Bronchial epithelial cell (primary cell): ENCODE measurements at regions not wholly inside any gene's neighbourhood (a gene's known extent, or its start where the extent isn't known, plus 50 kb on each side); places are given as distances from the start of the nearest gene placed in this dataset.

Experiments used
- DNase-seq: peaks from one replicate; pipeline ENCODE4 v3.0.0-alpha.2; 2010; ENCODE audit warnings: low read depth
- FAIRE-seq: peaks from 2 replicates; lab custom pipeline; 2011; peaks lifted over from hg19 to GRCh38; lab: Jason Lieb, UNC
- H3K27me3 ChIP-seq: 2 replicates; pipeline ENCODE4 v1.5.1; 2011; ENCODE audit warnings: low read length; ENCODE audit not compliant: control insufficient read depth, insufficient read depth
- H3K36me3 ChIP-seq: 2 replicates; pipeline ENCODE4 v1.5.1; 2011; ENCODE audit warnings: low read length; ENCODE audit not compliant: control insufficient read depth, insufficient read depth
- H3K4me3 ChIP-seq: 2 replicates; pipeline ENCODE4 v1.5.1; 2011; ENCODE audit warnings: mild to moderate bottlenecking, low read depth, low read length, control low read depth
- TF ChIP-seq, protein P1 (sequence below): IDR thresholded peaks from 2 replicates; pipeline ENCODE4 v1.5.1; 2011; ENCODE audit warnings: mild to moderate bottlenecking, moderate library complexity, low read length, control low read depth, inconsistent platforms; ENCODE audit not compliant: insufficient read depth, severe bottlenecking

DNA sequence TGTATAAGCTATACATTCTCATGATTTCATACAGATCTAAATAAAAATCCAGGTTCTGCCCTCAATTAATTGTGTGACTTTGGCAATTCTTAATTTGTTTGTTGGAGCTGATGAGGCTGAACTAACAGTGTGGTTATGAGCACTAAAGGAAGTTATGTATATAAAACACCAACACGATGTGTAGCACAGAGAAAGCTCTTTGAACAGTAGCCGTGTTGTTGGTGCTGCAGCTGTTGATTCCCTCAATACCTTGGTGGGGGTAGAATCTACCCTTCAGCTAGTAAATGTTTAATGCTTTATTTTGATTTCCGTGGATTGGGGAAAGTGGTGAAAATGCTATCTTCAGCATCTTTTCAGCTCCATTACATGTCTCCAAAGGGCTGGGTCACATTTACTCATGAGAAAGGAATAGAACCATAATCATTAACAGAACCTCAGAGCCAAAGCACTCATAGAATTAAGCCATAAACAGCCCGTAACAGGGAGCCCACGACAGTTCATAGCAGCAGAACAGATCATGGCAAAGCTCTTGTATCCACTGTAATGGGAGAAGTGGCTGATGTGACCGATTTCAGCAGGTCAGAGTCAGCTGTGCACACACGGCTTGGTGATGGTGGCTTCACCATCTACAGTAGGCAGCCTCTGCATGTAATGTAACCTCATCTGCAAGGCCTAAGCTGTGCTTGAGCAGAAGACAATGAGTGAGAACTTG lies 332.7 kb downstream of the DIRAS2 start:
- DNase-seq (no peak), FAIRE-seq (no peak)
- TF ChIP-seq, protein P1, sequence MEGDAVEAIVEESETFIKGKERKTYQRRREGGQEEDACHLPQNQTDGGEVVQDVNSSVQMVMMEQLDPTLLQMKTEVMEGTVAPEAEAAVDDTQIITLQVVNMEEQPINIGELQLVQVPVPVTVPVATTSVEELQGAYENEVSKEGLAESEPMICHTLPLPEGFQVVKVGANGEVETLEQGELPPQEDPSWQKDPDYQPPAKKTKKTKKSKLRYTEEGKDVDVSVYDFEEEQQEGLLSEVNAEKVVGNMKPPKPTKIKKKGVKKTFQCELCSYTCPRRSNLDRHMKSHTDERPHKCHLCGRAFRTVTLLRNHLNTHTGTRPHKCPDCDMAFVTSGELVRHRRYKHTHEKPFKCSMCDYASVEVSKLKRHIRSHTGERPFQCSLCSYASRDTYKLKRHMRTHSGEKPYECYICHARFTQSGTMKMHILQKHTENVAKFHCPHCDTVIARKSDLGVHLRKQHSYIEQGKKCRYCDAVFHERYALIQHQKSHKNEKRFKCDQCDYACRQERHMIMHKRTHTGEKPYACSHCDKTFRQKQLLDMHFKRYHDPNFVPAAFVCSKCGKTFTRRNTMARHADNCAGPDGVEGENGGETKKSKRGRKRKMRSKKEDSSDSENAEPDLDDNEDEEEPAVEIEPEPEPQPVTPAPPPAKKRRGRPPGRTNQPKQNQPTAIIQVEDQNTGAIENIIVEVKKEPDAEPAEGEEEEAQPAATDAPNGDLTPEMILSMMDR: no peak
- H3K27me3 ChIP-seq: no peaks in the 10 kb centered on the region
- H3K36me3 ChIP-seq: no peaks in the 10 kb centered on the region
- H3K4me3 ChIP-seq: no peak overlapping the region

DNA sequence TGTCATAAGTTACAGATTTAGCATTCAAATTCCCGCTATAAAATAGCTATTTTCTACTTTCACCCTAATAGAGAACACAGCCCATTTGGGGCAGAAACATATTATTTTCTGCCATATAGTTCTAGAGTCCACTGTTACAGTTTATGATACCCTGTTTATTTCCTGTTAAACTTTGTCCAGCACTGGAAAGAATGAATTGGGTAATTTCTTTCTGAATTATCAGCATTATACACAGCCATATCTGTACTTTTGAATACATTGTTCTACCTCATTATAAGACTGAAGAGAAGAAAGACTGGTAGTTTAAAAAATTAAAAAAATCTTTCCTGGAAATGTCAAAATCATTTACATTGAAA lies 332.1 kb downstream of the DIRAS2 start:
- FAIRE-seq (no peak), DNase-seq (no peak)
- TF ChIP-seq, protein P1: no peak
- H3K4me3 ChIP-seq: no peak overlapping the region
- no peaks in the 10 kb centered on the region for H3K36me3 ChIP-seq
- no peaks in the 10 kb centered on the region for H3K27me3 ChIP-seq

DNA sequence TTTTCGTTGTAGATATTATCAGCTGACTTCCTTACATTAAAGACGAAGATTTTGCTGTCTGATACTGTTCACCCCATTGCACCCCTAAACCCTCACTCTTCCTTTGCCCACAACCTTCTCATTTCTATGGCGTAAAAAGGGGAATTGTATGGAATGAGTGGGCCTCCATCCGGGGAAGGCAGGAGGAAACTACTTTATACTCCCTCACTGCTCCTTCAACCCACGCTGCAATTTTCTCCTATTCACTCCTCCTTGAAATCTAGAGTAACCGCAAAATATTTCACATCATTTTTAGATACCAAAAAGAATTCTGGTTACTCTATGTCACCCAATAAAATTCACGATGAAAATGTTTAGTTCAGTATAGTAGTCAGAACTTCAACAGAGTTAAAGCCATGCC lies 330.8 kb downstream of the DIRAS2 start:
- no peak for FAIRE-seq
- no peak for DNase-seq
- Histone ChIP-seq H3K27me3 (no peaks in the 10 kb centered on the region), H3K36me3 (no peaks in the 10 kb centered on the region), H3K4me3 (no peak overlapping the region)
- TF ChIP-seq, protein P1: no peak

DNA sequence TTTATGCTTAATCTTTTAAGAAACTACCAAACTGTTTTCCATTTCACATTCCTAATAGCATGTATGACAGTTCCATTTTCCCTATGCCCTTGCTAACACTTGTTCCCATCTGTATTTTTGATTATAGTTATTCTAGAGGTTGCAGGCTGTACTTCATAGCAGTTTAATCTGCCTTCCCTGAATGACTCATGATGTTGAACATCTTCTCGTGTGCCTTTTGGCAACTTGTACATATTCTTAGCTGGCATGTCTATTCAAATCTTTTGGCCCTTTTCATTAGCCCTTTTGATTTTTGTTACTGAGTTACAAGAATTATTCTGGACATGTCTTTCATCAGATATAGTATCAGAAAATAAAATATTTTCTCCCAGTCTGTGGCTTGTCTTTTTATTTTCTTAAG lies 320.3 kb downstream of the DIRAS2 start:
- FAIRE-seq (peak; percentile 18), DNase-seq (peak; percentile 39)
- TF ChIP-seq, protein P1: no peak
- Histone ChIP-seq H3K27me3 (no peaks in the 10 kb centered on the region), H3K4me3 (no peak overlapping the region), H3K36me3 (no peaks in the 10 kb centered on the region)

DNA sequence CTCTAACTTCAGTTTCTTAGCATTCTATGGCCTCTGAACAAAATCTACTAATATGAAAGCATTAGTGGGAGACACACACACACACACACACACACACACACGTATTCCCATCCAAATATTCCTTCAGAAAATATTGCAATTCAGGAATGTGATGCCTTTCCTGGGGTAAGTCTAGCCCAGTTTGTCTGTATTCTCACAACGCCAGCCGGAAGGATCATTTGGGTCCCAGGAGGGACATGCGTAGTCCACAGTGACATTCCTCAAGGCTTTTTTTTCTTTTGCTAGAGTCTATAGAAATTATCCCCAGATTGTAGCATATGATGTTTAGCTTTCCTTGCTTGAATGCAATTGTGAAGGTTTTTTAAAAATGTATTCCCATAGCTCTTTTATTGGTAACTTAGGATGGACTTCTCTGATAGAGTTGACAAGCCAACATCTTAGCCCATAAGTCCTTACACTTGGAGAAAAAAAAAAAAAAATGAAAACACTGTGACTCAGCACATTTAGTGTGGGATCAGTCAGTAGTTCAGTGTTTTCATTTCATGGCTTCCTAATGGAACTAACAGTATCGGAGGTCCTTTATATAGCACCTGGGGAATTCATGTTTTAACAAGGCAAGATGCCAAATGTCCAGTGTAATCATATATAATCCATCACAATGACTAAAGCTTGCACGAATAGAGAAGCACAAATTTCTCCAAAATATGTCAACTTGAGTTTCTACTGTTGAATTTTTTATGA lies 316.5 kb downstream of the DIRAS2 start:
- no peaks in the 10 kb centered on the region for H3K27me3 ChIP-seq
- TF ChIP-seq, protein P1: no peak
- no peaks in the 10 kb centered on the region for H3K36me3 ChIP-seq
- H3K4me3 ChIP-seq: no peak overlapping the region
- DNase-seq (peak; percentile 15), FAIRE-seq (no peak)
